Chondrocyte (in vitro differentiated cells): ENCODE measurements at regions not wholly inside any gene's neighbourhood (a gene's known extent, or its start where the extent isn't known, plus 50 kb on each side); places are given as distances from the start of the nearest gene placed in this dataset.
"Not testable (repeated sequence)": the region's sequence is repeated elsewhere in the genome, so short reads cannot be mapped to it uniquely, and the experiment has no call there.

Source experiments
- DNase-seq: peaks from one replicate; pipeline ENCODE4 v3.0.0; 2021; ENCODE audit warnings: mixed read lengths, low spot score
- H3K27ac Mint-ChIP-seq: one replicate; pipeline ENCODE4 v1.8.0; 2021; ENCODE audit warnings: mild to moderate bottlenecking, moderate library complexity, mixed read lengths; ENCODE audit not compliant: unreplicated experiment
- H3K27me3 Mint-ChIP-seq: 2 replicates; pipeline ENCODE4 v1.8.0; 2021; ENCODE audit warnings: low read depth, mixed read lengths
- H3K36me3 Mint-ChIP-seq: 2 replicates; pipeline ENCODE4 v1.8.0; 2021; ENCODE audit warnings: low read depth, mixed read lengths
- H3K4me1 Mint-ChIP-seq: 2 replicates; pipeline ENCODE4 v1.8.0; 2021; ENCODE audit warnings: low read depth, mild to moderate bottlenecking, mixed read lengths
- H3K4me3 Mint-ChIP-seq: one replicate; pipeline ENCODE4 v1.8.0; 2021; ENCODE audit warnings: mild to moderate bottlenecking, moderate library complexity, mixed read lengths; ENCODE audit not compliant: unreplicated experiment
- H3K9me3 Mint-ChIP-seq: 2 replicates; pipeline ENCODE4 v1.8.0; 2021; ENCODE audit warnings: low read depth, mixed read lengths
- TF ChIP-seq, protein P1 (sequence below): fragments of 200-600 bp; sonication (generic); IDR thresholded peaks from 2 replicates; pipeline ENCODE4 v1.5.0; 2021; ENCODE audit warnings: antibody characterized with exemption, mild to moderate bottlenecking, moderate library complexity

DNA sequence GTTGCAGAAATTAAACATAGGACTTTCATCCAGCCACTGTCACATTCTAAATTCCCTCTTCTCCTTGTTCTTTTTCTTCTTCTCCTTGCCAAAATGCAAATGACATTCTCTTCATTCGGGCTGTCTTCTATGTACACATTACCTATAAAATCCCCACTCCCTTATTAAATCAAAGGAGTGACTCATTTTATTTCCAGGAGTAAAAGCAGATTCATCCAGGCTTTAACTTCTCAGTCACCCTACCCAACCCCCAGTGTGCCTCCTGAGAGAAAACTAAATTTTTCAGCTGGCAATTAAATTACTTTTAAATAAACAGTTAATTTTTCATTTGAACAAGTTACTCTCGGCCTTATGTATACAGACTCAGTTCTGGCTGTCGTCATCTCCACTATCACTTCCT, 223.9 kb upstream of the SHH start:
- TF ChIP-seq, protein P1, sequence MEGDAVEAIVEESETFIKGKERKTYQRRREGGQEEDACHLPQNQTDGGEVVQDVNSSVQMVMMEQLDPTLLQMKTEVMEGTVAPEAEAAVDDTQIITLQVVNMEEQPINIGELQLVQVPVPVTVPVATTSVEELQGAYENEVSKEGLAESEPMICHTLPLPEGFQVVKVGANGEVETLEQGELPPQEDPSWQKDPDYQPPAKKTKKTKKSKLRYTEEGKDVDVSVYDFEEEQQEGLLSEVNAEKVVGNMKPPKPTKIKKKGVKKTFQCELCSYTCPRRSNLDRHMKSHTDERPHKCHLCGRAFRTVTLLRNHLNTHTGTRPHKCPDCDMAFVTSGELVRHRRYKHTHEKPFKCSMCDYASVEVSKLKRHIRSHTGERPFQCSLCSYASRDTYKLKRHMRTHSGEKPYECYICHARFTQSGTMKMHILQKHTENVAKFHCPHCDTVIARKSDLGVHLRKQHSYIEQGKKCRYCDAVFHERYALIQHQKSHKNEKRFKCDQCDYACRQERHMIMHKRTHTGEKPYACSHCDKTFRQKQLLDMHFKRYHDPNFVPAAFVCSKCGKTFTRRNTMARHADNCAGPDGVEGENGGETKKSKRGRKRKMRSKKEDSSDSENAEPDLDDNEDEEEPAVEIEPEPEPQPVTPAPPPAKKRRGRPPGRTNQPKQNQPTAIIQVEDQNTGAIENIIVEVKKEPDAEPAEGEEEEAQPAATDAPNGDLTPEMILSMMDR = no peak
- H3K27ac Mint-ChIP-seq = no peak overlapping the region
- no peaks in the 10 kb centered on the region for H3K4me1 Mint-ChIP-seq
- H3K4me3 Mint-ChIP-seq = no peak overlapping the region
- no peaks in the 10 kb centered on the region for H3K36me3 Mint-ChIP-seq
- peaks cover 11% of the 10 kb centered on the region for H3K9me3 Mint-ChIP-seq
- peaks cover 14% of the 10 kb centered on the region for H3K27me3 Mint-ChIP-seq
- no peak for DNase-seq

DNA sequence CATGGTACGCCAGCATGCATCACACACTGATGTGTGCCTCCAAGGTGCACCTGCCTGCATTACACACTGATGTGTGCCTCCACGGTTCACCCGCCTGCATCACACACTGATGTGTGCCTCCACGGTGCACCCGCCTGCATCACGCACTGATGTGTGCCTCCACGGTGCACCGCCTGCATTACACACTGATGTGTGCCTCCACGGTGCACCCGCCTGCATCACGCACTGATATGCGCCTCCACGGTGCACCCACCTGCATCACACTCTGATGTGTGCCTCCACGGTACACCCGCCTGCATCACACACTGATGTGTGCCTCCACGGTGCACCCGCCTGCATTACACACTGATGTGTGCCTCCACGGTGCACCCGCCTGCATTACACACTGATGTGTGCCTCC, 223.1 kb upstream of the SHH start:
- not testable (repeated sequence) for H3K4me3 Mint-ChIP-seq, H3K36me3 Mint-ChIP-seq, H3K4me1 Mint-ChIP-seq, H3K27ac Mint-ChIP-seq, DNase-seq
- Mint-ChIP-seq H3K27me3 (peaks cover 14% of the 10 kb centered on the region), H3K9me3 (peaks cover 11% of the 10 kb centered on the region)

DNA sequence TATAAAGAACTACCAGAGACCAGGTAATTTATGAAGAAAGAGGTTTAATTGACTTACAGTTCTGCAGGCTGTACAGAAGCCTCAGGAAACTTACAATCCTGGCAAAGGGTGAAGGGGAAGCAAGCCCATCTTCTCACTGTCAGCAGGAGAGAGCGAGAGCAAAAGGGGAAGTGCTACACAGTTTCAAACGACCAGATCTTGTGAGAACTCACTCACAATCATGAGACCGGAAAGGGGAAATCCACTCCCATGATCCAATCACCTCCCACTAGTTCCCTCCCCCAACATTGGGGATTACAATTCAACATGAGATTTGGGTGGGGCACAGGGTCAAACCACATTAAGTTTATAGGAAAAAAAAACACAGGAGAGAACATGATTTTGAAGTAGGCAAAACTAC, 222.1 kb upstream of the SHH start:
- H3K4me1 Mint-ChIP-seq = no peaks in the 10 kb centered on the region
- TF ChIP-seq, protein P1 = no peak
- peaks cover 11% of the 10 kb centered on the region for H3K9me3 Mint-ChIP-seq
- H3K4me3 Mint-ChIP-seq = no peak overlapping the region
- H3K36me3 Mint-ChIP-seq = no peaks in the 10 kb centered on the region
- no peak for DNase-seq
- no peak overlapping the region for H3K27ac Mint-ChIP-seq
- peaks cover 14% of the 10 kb centered on the region for H3K27me3 Mint-ChIP-seq

DNA sequence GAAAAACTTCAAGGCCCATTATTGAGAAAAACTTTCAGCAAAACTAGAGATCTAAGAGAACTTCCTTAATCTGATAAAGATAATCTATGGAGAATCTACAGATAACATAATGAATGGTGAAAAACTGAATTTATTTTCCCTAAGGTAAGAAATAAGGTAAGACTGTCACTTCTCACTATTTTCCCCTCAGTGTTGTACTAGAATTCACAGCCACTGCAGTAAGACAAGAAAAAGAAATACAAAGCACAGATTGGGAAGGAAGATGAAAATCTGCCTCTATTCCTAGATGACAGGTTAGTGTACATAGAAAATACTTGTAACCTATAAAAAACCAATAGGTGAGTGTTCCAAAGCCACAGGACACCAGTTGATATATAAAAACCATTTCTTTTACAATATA, 220.7 kb upstream of the SHH start:
- no peak overlapping the region for H3K4me3 Mint-ChIP-seq
- DNase-seq = no peak
- H3K27ac Mint-ChIP-seq = no peak overlapping the region
- peaks cover 11% of the 10 kb centered on the region for H3K9me3 Mint-ChIP-seq
- H3K36me3 Mint-ChIP-seq = no peaks in the 10 kb centered on the region
- TF ChIP-seq, protein P1 = no peak
- no peaks in the 10 kb centered on the region for H3K4me1 Mint-ChIP-seq
- peaks cover 20% of the 10 kb centered on the region for H3K27me3 Mint-ChIP-seq

DNA sequence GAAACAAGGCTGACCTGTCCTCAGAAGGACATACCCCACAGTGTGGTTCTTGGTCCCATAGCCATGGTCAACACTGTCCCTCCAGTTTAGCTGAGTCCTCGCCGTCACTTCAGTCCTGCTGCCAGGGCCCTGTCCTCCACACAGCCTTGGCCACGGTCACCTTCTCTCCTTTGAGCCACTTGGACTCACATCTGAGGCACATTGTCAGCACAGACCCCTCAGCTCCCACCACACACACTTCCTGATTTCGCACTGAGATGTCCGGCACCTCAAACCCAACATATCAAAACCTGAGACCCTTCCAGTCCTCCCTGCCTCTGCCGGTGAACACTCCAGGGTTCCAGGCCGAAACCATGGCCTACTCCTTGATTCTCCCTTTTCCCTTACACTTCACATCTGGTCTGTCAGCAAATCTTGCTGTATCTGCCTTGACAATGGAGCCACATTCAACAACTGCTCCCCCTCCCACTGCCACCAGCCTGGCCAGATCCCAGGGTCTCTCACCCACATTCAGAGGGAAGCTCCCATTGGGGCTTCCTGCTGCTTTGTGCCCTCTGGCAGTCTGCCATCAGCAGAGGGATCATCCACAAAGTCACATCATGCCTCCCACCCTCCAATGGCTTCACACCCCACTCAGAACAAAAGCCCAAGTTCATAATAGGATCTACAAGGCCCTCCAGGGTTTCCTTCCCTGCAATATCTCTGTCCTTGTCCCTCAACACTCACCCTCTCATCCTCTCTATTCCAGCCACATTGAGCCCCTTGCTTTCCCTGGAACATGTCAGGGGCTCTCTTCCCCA, 219.6 kb upstream of the SHH start:
- Mint-ChIP-seq H3K27me3 (peaks cover 19% of the 10 kb centered on the region), H3K36me3 (no peaks in the 10 kb centered on the region), H3K27ac (no peak overlapping the region), H3K4me3 (no peak overlapping the region), H3K4me1 (no peaks in the 10 kb centered on the region), H3K9me3 (peaks cover 11% of the 10 kb centered on the region)
- TF ChIP-seq, protein P1 = no peak
- DNase-seq = no peak

DNA sequence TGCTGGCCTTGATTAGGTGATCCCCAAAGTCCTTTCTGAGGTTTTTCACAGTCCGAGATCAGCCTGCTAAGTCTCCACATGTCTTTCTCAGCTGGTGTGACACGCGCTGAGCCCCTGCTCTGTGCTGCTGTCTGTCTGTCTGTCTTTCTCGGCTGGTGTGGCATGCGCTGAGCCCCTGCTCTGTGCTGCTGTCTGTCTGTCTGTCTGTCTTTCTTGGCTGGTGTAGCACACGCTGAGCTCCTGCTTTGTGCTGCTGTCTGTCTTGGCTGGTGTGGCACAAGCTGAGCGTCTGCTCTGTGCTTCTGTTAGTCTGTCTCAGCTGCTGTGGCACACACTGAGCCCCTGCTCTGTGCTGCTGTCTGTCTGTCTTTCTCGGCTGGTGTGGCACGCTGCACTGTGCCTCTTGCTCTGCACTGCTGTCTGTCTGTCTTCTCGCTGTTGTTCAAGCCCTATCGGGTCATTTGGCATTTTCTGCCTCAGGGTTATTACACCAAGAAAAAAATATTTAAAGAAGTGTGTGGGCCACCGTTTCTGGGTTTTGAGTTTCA, 217.3 kb upstream of the SHH start:
- Mint-ChIP-seq H3K4me1 (no peaks in the 10 kb centered on the region), H3K4me3 (no peak overlapping the region), H3K27ac (no peak overlapping the region), H3K27me3 (peaks cover 16% of the 10 kb centered on the region), H3K36me3 (no peaks in the 10 kb centered on the region), H3K9me3 (peaks cover 11% of the 10 kb centered on the region)
- DNase-seq = no peak
- TF ChIP-seq, protein P1 = no peak
